PC-3 (cell line): ENCODE measurements at regions not wholly inside any gene's neighbourhood (a gene's known extent, or its start where the extent isn't known, plus 50 kb on each side); places are given as distances from the start of the nearest gene placed in this dataset.
"Not testable (repeated sequence)": the region's sequence is repeated elsewhere in the genome, so short reads cannot be mapped to it uniquely, and the experiment has no call there.

Experiments
- ATAC-seq: fragments of 200-7000 bp; cut with Tn5 transposase; 2 replicates; pipeline ENCODE4 v1.9.1; 2020; ENCODE audit warnings: mild to moderate bottlenecking, moderate library complexity
- BruUV-seq: library from RNA; stranded (reverse); fragments of 400-500 nt; replicated peaks from 2 replicates; lab custom pipeline; 2021; lab: Mats Ljungman, UMichigan
- CTCF ChIA-PET: fragments of 300-600 bp; sonication (Branson Sonifier 250); formaldehyde crosslinking; loops from one replicate; lab custom pipeline; 2022; ENCODE audit warnings: antibody characterized with exemption; lab: Charles Lee
- POLR2A ChIA-PET: fragments of 300-600 bp; sonication (Branson Sonifier 250); formaldehyde crosslinking; loops from one replicate; lab custom pipeline; 2022; ENCODE audit warnings: antibody characterized with exemption; ENCODE audit not compliant: unreplicated experiment; lab: Charles Lee
- DNase-seq: peaks from one replicate; pipeline ENCODE4 v3.0.0-alpha.2; 2015
- H2AFZ ChIP-seq: fragments of 300-600 bp; sonication (generic); 2 replicates; pipeline ENCODE4 v1.6.0; 2016; ENCODE audit warnings: antibody characterized with exemption, low read length
- H3F3A ChIP-seq: fragments of 300-600 bp; sonication (generic); one replicate; pipeline ENCODE4 v1.6.0; 2017; ENCODE audit warnings: antibody characterized with exemption, low read length, control low read depth, mild to moderate bottlenecking; ENCODE audit not compliant: unreplicated experiment
- H3K27ac ChIP-seq: fragments of 300-600 bp; sonication (generic); 2 replicates; pipeline ENCODE4 v1.5.1; 2016; ENCODE audit warnings: mild to moderate bottlenecking, low read length
- H3K27me3 ChIP-seq: fragments of 300-600 bp; sonication (generic); 2 replicates; pipeline ENCODE4 v1.6.1; 2016; ENCODE audit warnings: low read length, mixed read lengths
- H3K36me3 ChIP-seq: fragments of 300-600 bp; sonication (generic); 2 replicates; pipeline ENCODE4 v1.6.1; 2016; ENCODE audit warnings: low read depth, mixed run types, low read length, mixed read lengths
- H3K4me1 ChIP-seq: fragments of 300-600 bp; sonication (generic); 2 replicates; pipeline ENCODE4 v1.5.1; 2016; ENCODE audit warnings: low read length; ENCODE audit not compliant: insufficient read depth
- H3K4me2 ChIP-seq: fragments of 300-600 bp; sonication (generic); 2 replicates; pipeline ENCODE4 v1.6.0; 2016; ENCODE audit warnings: low read length
- H3K4me3 ChIP-seq: fragments of 300-600 bp; sonication (generic); 2 replicates; pipeline ENCODE4 v1.5.1; 2016; ENCODE audit warnings: mild to moderate bottlenecking, low read length, mixed read lengths
- H3K79me2 ChIP-seq: fragments of 300-600 bp; sonication (generic); 2 replicates; pipeline ENCODE4 v1.6.1; 2017; ENCODE audit warnings: low read length, mixed read lengths
- H3K9ac ChIP-seq: fragments of 300-600 bp; sonication (generic); 2 replicates; pipeline ENCODE4 v1.6.0; 2016; ENCODE audit warnings: mild to moderate bottlenecking, low read length
- H3K9me2 ChIP-seq: fragments of 300-600 bp; sonication (generic); replicated peaks from 2 replicates; pipeline ENCODE4 v1.6.1; 2016; ENCODE audit warnings: mixed run types, low read length, mixed read lengths
- H3K9me3 ChIP-seq: fragments of 300-600 bp; sonication (generic); 2 replicates; pipeline ENCODE4 v1.6.1; 2016; ENCODE audit warnings: low read length, mixed read lengths
- H4K20me1 ChIP-seq: fragments of 300-600 bp; sonication (generic); 2 replicates; pipeline ENCODE4 v1.6.1; 2016; ENCODE audit warnings: low read length, mixed read lengths
- CTCF ChIP-seq: fragments of 300-600 bp; sonication (generic); conservative IDR thresholded peaks from 2 replicates; pipeline ENCODE4 v1.5.1; 2017; ENCODE audit warnings: antibody characterized with exemption, low read depth, mild to moderate bottlenecking, low read length
- EZH2 ChIP-seq: fragments of 300-600 bp; sonication (generic); IDR thresholded peaks from one replicate; pipeline ENCODE4 v1.6.1; 2017; ENCODE audit warnings: antibody characterized with exemption, mild to moderate bottlenecking, low read length; ENCODE audit not compliant: unreplicated experiment
- EZH2phosphoT487 ChIP-seq: fragments of 300-600 bp; sonication (generic); IDR thresholded peaks from 2 replicates; pipeline ENCODE4 v1.6.1; 2018; ENCODE audit warnings: mild to moderate bottlenecking, antibody characterized with exemption, low read length, borderline replicate concordance
- intact Hi-C: fragments of 100-400 bp; cut with micrococcal nuclease; formaldehyde crosslinking; loops from 2 replicates; pipeline ENCODE4 v1.9.0; 2023

DNA sequence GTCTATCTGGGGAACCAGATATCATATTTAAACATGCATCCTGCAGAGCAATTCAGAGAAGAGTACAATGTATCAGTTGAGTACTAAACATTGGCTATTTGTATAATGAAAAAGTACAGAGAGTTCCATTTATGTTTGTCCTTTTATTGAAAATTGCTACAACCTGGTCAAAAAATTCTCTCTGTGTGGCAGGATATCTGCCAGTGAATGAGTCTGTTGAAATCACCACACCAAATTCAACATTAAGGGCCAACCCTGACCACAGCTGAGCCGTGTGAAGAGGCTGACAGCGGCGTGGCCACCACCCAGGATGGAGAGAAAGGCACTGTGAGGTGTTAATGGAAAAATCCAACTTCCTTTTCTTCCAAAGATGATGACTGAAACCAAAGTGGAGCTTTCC, 422.7 kb upstream of the PIK3R1 start:
- Histone ChIP-seq H3K4me3 (no peak overlapping the region), H4K20me1 (no peaks in the 10 kb centered on the region), H2AFZ (no peak overlapping the region), H3F3A (no peaks in the 10 kb centered on the region), H3K27me3 (no peaks in the 10 kb centered on the region), H3K79me2 (no peaks in the 10 kb centered on the region), H3K9me3 (no peaks in the 10 kb centered on the region), H3K9me2 (no peaks in the 10 kb centered on the region), H3K9ac (no peak overlapping the region), H3K4me2 (no peak overlapping the region), H3K36me3 (no peaks in the 10 kb centered on the region), H3K27ac (no peak overlapping the region), H3K4me1 (no peaks in the 10 kb centered on the region)
- intact Hi-C loops, result no loop called here
- CTCF ChIA-PET, result no interaction called here
- no peak for DNase-seq
- POLR2A ChIA-PET, result no interaction called here
- no TSS peak for BruUV-seq
- TF ChIP-seq EZH2, result no peak
- ATAC-seq, result no peak

DNA sequence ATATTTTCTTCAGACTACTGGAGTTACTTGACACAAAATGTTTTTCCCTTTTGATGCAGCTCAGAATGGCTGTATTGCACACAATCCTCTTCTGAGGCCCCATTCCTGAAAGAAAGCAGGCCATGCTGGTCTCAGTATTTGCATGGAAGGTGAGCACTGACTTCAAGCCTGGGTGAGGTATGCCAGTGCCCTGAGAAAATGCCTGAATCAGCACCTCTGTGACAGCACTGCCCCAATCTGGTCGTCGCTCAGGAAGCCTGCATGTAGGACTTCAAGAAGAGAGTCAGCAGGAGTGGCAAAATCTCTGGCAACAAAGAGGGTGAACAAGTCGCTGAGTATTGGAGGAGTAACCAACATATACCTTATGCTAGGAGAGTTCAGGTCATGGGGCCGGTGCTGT, 425.2 kb upstream of the PIK3R1 start:
- TF ChIP-seq EZH2 (no peak), EZH2phosphoT487 (no peak), CTCF (no peak)
- POLR2A ChIA-PET, result no interaction called here
- BruUV-seq, result no TSS peak

GRCh38 chr5:67779893-67780623, 435.5 kb upstream of the PIK3R1 start:
- H3K79me2 ChIP-seq, H3K4me3 ChIP-seq, H3K9ac ChIP-seq, intact Hi-C loops, CTCF ChIA-PET, DNase-seq, H3K4me1 ChIP-seq, H2AFZ ChIP-seq, H3K9me3 ChIP-seq, H3K27me3 ChIP-seq, H4K20me1 ChIP-seq, H3K4me2 ChIP-seq, H3K27ac ChIP-seq, BruUV-seq, H3K9me2 ChIP-seq, H3F3A ChIP-seq, H3K36me3 ChIP-seq, ATAC-seq, POLR2A ChIA-PET: not testable (repeated sequence)

More for the DNA sequence above, 425.2 kb upstream of the PIK3R1 start:
- H2AFZ ChIP-seq, result no peak overlapping the region
- H3K4me2 ChIP-seq, result no peak overlapping the region
- no peaks in the 10 kb centered on the region for H3F3A ChIP-seq
- ATAC-seq (no peak), DNase-seq (no peak)
- intact Hi-C loops, result no loop called here
- no peaks in the 10 kb centered on the region for H3K4me1 ChIP-seq
- no peaks in the 10 kb centered on the region for H3K9me2 ChIP-seq
- CTCF ChIA-PET, result no interaction called here
- no peaks in the 10 kb centered on the region for H3K36me3 ChIP-seq
- no peak overlapping the region for H3K27ac ChIP-seq
- H3K79me2 ChIP-seq, result no peaks in the 10 kb centered on the region
- H3K9me3 ChIP-seq, result no peaks in the 10 kb centered on the region
- H4K20me1 ChIP-seq, result no peaks in the 10 kb centered on the region
- no peak overlapping the region for H3K4me3 ChIP-seq
- H3K27me3 ChIP-seq, result no peaks in the 10 kb centered on the region
- no peak overlapping the region for H3K9ac ChIP-seq

- H3F3A ChIP-seq, result no peaks in the 10 kb centered on the region
- H3K9me3 ChIP-seq, result no peaks in the 10 kb centered on the region
- no peak overlapping the region for H3K4me2 ChIP-seq
- H4K20me1 ChIP-seq, result no peaks in the 10 kb centered on the region
- H3K27me3 ChIP-seq, result no peaks in the 10 kb centered on the region
- DNase-seq (no peak), ATAC-seq (no peak)
- no peak for TF ChIP-seq EZH2phosphoT487
- no peak for TF ChIP-seq CTCF
- no peak for TF ChIP-seq EZH2
- H3K4me3 ChIP-seq, result no peak overlapping the region
- intact Hi-C loops, result no loop called here
- no peak overlapping the region for H3K27ac ChIP-seq
- CTCF ChIA-PET, result no interaction called here
- no peaks in the 10 kb centered on the region for H3K36me3 ChIP-seq
- H3K79me2 ChIP-seq, result no peaks in the 10 kb centered on the region
- no peaks in the 10 kb centered on the region for H3K4me1 ChIP-seq
- no peak overlapping the region for H3K9ac ChIP-seq
- no peaks in the 10 kb centered on the region for H3K9me2 ChIP-seq
- no peak overlapping the region for H2AFZ ChIP-seq
- BruUV-seq, result no TSS peak
- POLR2A ChIA-PET, result no interaction called here
Observed at GRCh38 chr5:67774786-67775185, 440.8 kb upstream of the PIK3R1 start.
